ENCODE measurements at regions not wholly inside any gene's neighbourhood (a gene's known extent, or its start where the extent isn't known, plus 50 kb on each side); places are given as distances from the start of the nearest gene placed in this dataset.

GRCh38 chr14:94885481-94886155 lies 115.7 kb upstream of the GSC start:
- DNase-seq (ENCODE audit: low spot score), result no peak

GRCh38 chr14:94884616-94885230 lies 114.8 kb upstream of the GSC start:
- no peak for DNase-seq (ENCODE audit: low spot score)

GRCh38 chr14:94882401-94882800 lies 112.5 kb upstream of the GSC start:
- DNase-seq (ENCODE audit: low spot score), result no peak

GRCh38 chr14:94880876-94881275 lies 111.0 kb upstream of the GSC start:
- no peak for DNase-seq (ENCODE audit: low spot score)

- no peak for DNase-seq (ENCODE audit: low spot score)
Observed at GRCh38 chr14:94880106-94880505, 110.2 kb upstream of the GSC start.

GRCh38 chr14:94879537-94879936 lies 109.6 kb upstream of the GSC start:
- no peak for DNase-seq (ENCODE audit: low spot score)

GRCh38 chr14:94876306-94876705 lies 106.4 kb upstream of the GSC start:
- DNase-seq (ENCODE audit: low spot score), result no peak

GRCh38 chr14:94875256-94875655 lies 105.3 kb upstream of the GSC start:
- DNase-seq (ENCODE audit: low spot score), result no peak

GRCh38 chr14:94868772-94869072 lies 98.8 kb upstream of the GSC start:
- no peak for DNase-seq (ENCODE audit: low spot score)

GRCh38 chr14:94867946-94868771 lies 98.2 kb upstream of the GSC start:
- peak; percentile 86 for DNase-seq (ENCODE audit: low spot score)

GRCh38 chr14:94867209-94867608 lies 97.3 kb upstream of the GSC start:
- no peak for DNase-seq (ENCODE audit: low spot score)

- DNase-seq (ENCODE audit: low spot score), result no peak
Observed at GRCh38 chr14:94864387-94865195, 94.7 kb upstream of the GSC start.

- no peak for DNase-seq (ENCODE audit: low spot score)
Observed at GRCh38 chr14:94863366-94863765, 93.5 kb upstream of the GSC start.

GRCh38 chr14:94857950-94858349 lies 88.0 kb upstream of the GSC start:
- DNase-seq (ENCODE audit: low spot score), result no peak

GRCh38 chr14:94853920-94854319 lies 84.0 kb upstream of the GSC start:
- no peak for DNase-seq (ENCODE audit: low spot score)

- DNase-seq (ENCODE audit: low spot score), result no peak
Observed at GRCh38 chr14:94850309-94851211, 80.6 kb upstream of the GSC start.

GRCh38 chr14:94844593-94845152 lies 74.8 kb upstream of the GSC start:
- DNase-seq (ENCODE audit: low spot score), result no peak

- DNase-seq (ENCODE audit: low spot score), result no peak
Observed at GRCh38 chr14:94840467-94840866, 70.6 kb upstream of the GSC start.

GRCh38 chr14:94839348-94839747 lies 69.4 kb upstream of the GSC start:
- no peak for DNase-seq (ENCODE audit: low spot score)

GRCh38 chr14:94836849-94837248 lies 66.9 kb upstream of the GSC start:
- DNase-seq (ENCODE audit: low spot score), result no peak

GRCh38 chr14:94833633-94834032 lies 63.7 kb upstream of the GSC start:
- no peak for DNase-seq (ENCODE audit: low spot score)
